Endothelial cell of umbilical vein (primary cell): ENCODE measurements at regions not wholly inside any gene's neighbourhood (a gene's known extent, or its start where the extent isn't known, plus 50 kb on each side); places are given as distances from the start of the nearest gene placed in this dataset.

Source experiments
- POLR2AphosphoS5 ChIP-seq: IDR thresholded peaks from 2 replicates; pipeline ENCODE4 v1.6.1; 2012; ENCODE audit warnings: low read depth, mild to moderate bottlenecking, control low read depth, low read length, moderate library complexity; ENCODE audit not compliant: insufficient read depth
- TF ChIP-seq, protein P1 (sequence below): IDR thresholded peaks from 2 replicates; pipeline ENCODE4 v1.6.1; 2011; ENCODE audit not compliant: insufficient read depth, insufficient read length

DNA sequence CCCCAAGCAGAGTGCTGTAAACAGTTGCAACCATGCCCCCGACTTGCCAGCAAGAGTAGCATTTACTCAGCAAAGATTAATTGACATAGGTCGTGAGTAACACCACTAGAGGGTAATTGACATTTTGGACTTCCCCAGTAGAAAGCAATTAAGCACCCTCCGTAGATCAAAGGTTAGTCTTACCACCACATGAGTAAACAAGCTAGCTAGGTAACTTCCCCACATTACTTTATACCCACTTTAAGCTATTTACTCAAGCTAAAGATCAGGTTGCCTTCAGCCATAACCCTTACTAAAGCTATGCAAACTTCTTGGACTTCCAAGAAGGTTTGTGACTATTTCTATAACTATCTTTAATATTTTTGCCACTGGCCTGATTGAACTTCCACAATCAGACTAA, 1072.7 kb downstream of the OTOL1 start:
- TF ChIP-seq POLR2AphosphoS5 = no peak
- TF ChIP-seq, protein P1, sequence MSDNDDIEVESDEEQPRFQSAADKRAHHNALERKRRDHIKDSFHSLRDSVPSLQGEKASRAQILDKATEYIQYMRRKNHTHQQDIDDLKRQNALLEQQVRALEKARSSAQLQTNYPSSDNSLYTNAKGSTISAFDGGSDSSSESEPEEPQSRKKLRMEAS = no peak
